ENCODE measurements at regions not wholly inside any gene's neighbourhood (a gene's known extent, or its start where the extent isn't known, plus 50 kb on each side); places are given as distances from the start of the nearest gene placed in this dataset.
"Not testable (repeated sequence)": the region's sequence is repeated elsewhere in the genome, so short reads cannot be mapped to it uniquely, and the experiment has no call there.

GRCh38 chr5:101532430-101532829 is 629.3 kb upstream of the ST8SIA4 start:
- no peaks in the 10 kb centered on the region for H3K79me2 ChIP-seq (ENCODE audit: insufficient read depth)

GRCh38 chr5:101531026-101531425 is 627.9 kb upstream of the ST8SIA4 start:
- no peaks in the 10 kb centered on the region for H3K9me3 ChIP-seq (ENCODE audit: low read depth)
- H2AFZ ChIP-seq, result no peak overlapping the region
- in situ Hi-C loops (cut with MboI), result no loop called here
- no peaks in the 10 kb centered on the region for H4K20me1 ChIP-seq (ENCODE audit: insufficient read depth)
- DNase-seq, result no peak
- TF ChIP-seq EZH2 (IDR thresholded peaks at IDR 0.05; ENCODE audit: insufficient read depth, poor library complexity, severe bottlenecking) (no peak), EZH2phosphoT487 (IDR thresholded peaks at IDR 0.05; ENCODE audit: insufficient read depth, low read depth) (no peak)
- H3K4me3 ChIP-seq, result no peak overlapping the region
- no peaks in the 10 kb centered on the region for H3K79me2 ChIP-seq (ENCODE audit: insufficient read depth)
- H3K9me2 ChIP-seq (ENCODE audit: insufficient read depth), result no peaks in the 10 kb centered on the region
- WGBS, 2 experiments (ENCODE audit: low coverage in 1 of 2, low lambda C conversion rate in 2 of 2, missing lambda C conversion rate in 2 of 2), result 41 to 46% methylated on average over 3 of the region's 3 CpGs
- no peaks in the 10 kb centered on the region for H3F3A ChIP-seq (ENCODE audit: insufficient read depth)
- no peak overlapping the region for H3K4me2 ChIP-seq (ENCODE audit: unreplicated experiment)
- H3K27ac ChIP-seq, result no peak overlapping the region
- H3K36me3 ChIP-seq (ENCODE audit: low read depth), result no peaks in the 10 kb centered on the region
- no peaks in the 10 kb centered on the region for H3K27me3 ChIP-seq (replicated peaks; ENCODE audit: insufficient read depth)
- H3K9ac ChIP-seq, result no peak overlapping the region
- peaks cover 14% of the 10 kb centered on the region; the same call in 1 of the 2 replicates for H3K4me1 ChIP-seq (ENCODE audit: insufficient read depth)

More at GRCh38 chr5:101532430-101532829, 629.3 kb upstream of the ST8SIA4 start:
- no peaks in the 10 kb centered on the region for H3K36me3 ChIP-seq (ENCODE audit: low read depth)
- no peaks in the 10 kb centered on the region for H3K9me3 ChIP-seq (ENCODE audit: low read depth)
- H3K4me1 ChIP-seq (ENCODE audit: insufficient read depth), result peaks cover 14% of the 10 kb centered on the region; the same call in 1 of the 2 replicates
- no peak overlapping the region for H3K4me2 ChIP-seq (ENCODE audit: unreplicated experiment)
- no peak overlapping the region for H3K27ac ChIP-seq
- peak overlapping the region; percentile 63 for H2AFZ ChIP-seq
- H3F3A ChIP-seq (ENCODE audit: insufficient read depth), result no peaks in the 10 kb centered on the region
- TF ChIP-seq EZH2phosphoT487 (IDR thresholded peaks at IDR 0.05; ENCODE audit: insufficient read depth, low read depth) (no peak), EZH2 (IDR thresholded peaks at IDR 0.05; ENCODE audit: insufficient read depth, poor library complexity, severe bottlenecking) (no peak)
- no peaks in the 10 kb centered on the region for H3K27me3 ChIP-seq (replicated peaks; ENCODE audit: insufficient read depth)
- no peak overlapping the region for H3K4me3 ChIP-seq
- peak; percentile 52 for DNase-seq
- no peak overlapping the region for H3K9ac ChIP-seq
- H3K9me2 ChIP-seq (ENCODE audit: insufficient read depth), result no peaks in the 10 kb centered on the region
- WGBS, 2 experiments (ENCODE audit: low coverage in 1 of 2, low lambda C conversion rate in 2 of 2, missing lambda C conversion rate in 2 of 2), result 5% methylated on average over 2 of the region's 2 CpGs
- no peaks in the 10 kb centered on the region for H4K20me1 ChIP-seq (ENCODE audit: insufficient read depth)
- in situ Hi-C loops (cut with MboI), result no loop called here

DNA sequence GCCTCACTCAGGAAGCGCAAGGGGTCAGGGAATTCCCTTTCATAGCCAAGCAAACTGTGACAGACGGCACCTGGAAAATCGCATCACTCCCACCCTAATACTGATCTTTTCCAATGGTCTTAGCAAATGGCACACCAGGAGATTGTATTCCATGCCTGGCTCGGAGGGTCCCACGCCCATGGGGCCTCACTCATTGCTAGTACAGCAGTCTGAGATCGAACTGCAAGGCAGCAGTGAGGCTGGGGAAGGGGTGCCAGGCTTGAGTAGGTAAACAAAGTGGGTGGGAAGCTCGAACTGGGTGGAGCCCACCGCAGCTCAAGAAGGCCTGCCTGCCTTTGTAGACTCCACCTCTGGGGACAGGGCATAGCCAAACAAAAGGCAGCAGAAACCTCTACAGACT is 626.0 kb upstream of the ST8SIA4 start:
- H3K9ac ChIP-seq; H3K27ac ChIP-seq; H3K9me3 ChIP-seq (ENCODE audit: low read depth); H3K4me3 ChIP-seq; H4K20me1 ChIP-seq (ENCODE audit: insufficient read depth); H3K79me2 ChIP-seq (ENCODE audit: insufficient read depth); H3F3A ChIP-seq (ENCODE audit: insufficient read depth); in situ Hi-C loops (cut with MboI); H2AFZ ChIP-seq; DNase-seq; H3K27me3 ChIP-seq (replicated peaks; ENCODE audit: insufficient read depth); H3K4me1 ChIP-seq (ENCODE audit: insufficient read depth); H3K4me2 ChIP-seq (ENCODE audit: unreplicated experiment); H3K9me2 ChIP-seq (ENCODE audit: insufficient read depth); H3K36me3 ChIP-seq (ENCODE audit: low read depth): not testable (repeated sequence)
- 51 to 54% methylated on average over 8 of the region's 8 CpGs for WGBS, 2 experiments (ENCODE audit: low coverage in 1 of 2, low lambda C conversion rate in 2 of 2, missing lambda C conversion rate in 2 of 2)

- H3K27me3 ChIP-seq (replicated peaks; ENCODE audit: insufficient read depth), result no peaks in the 10 kb centered on the region
- TF ChIP-seq EZH2phosphoT487 (IDR thresholded peaks at IDR 0.05; ENCODE audit: insufficient read depth, low read depth), result no peak
- no peak for TF ChIP-seq EZH2 (IDR thresholded peaks at IDR 0.05; ENCODE audit: insufficient read depth, poor library complexity, severe bottlenecking)
- in situ Hi-C loops (cut with MboI), result no loop called here
- H3K4me3 ChIP-seq, result no peak overlapping the region
- no peak overlapping the region for H2AFZ ChIP-seq
- no peaks in the 10 kb centered on the region for H3K36me3 ChIP-seq (ENCODE audit: low read depth)
- H3K4me1 ChIP-seq (ENCODE audit: insufficient read depth), result no peaks in the 10 kb centered on the region
- DNase-seq, result no peak
- H3K79me2 ChIP-seq (ENCODE audit: insufficient read depth), result no peaks in the 10 kb centered on the region
- H3F3A ChIP-seq (ENCODE audit: insufficient read depth), result no peaks in the 10 kb centered on the region
- H4K20me1 ChIP-seq (ENCODE audit: insufficient read depth), result no peaks in the 10 kb centered on the region
- no peak overlapping the region for H3K9ac ChIP-seq
- no peak overlapping the region for H3K4me2 ChIP-seq (ENCODE audit: unreplicated experiment)
- no peak overlapping the region for H3K27ac ChIP-seq
- H3K9me2 ChIP-seq (ENCODE audit: insufficient read depth), result no peaks in the 10 kb centered on the region
- 30 to 38% methylated on average over 2 of the region's 2 CpGs for WGBS, 2 experiments (ENCODE audit: low coverage in 1 of 2, low lambda C conversion rate in 2 of 2, missing lambda C conversion rate in 2 of 2)
- H3K9me3 ChIP-seq (ENCODE audit: low read depth), result no peaks in the 10 kb centered on the region
These were observed 617.3 kb upstream of the ST8SIA4 start for GRCh38 chr5:101520417-101520816.

DNA sequence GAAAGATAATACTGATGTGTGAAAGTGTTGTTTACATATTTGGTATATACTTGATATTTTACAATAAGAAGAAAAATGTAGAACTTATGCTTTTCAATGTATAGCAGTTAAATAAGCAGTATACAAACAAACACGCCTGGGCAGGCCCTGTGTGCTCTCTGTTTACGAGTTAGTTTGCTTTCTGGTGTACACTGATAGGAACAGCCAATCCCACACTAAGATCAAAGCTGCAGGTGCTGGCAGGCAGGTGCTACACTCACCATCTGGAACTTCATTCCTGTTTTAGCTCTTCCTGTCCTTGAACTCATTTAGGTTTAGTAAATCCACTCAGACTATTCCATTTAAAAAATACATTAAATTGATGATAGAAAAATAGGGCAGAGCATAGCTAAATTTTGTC is 614.7 kb upstream of the ST8SIA4 start:
- Histone ChIP-seq H3K79me2 (ENCODE audit: insufficient read depth) (no peaks in the 10 kb centered on the region), H3F3A (ENCODE audit: insufficient read depth) (no peaks in the 10 kb centered on the region), H3K9ac (no peak overlapping the region), H3K4me3 (no peak overlapping the region), H3K9me3 (ENCODE audit: low read depth) (no peaks in the 10 kb centered on the region), H3K27me3 (replicated peaks; ENCODE audit: insufficient read depth) (no peaks in the 10 kb centered on the region), H2AFZ (no peak overlapping the region), H4K20me1 (ENCODE audit: insufficient read depth) (no peaks in the 10 kb centered on the region), H3K4me1 (ENCODE audit: insufficient read depth) (no peaks in the 10 kb centered on the region), H3K27ac (no peak overlapping the region), H3K4me2 (ENCODE audit: unreplicated experiment) (no peak overlapping the region), H3K9me2 (ENCODE audit: insufficient read depth) (no peaks in the 10 kb centered on the region), H3K36me3 (ENCODE audit: low read depth) (no peaks in the 10 kb centered on the region)
- DNase-seq, result no peak
- TF ChIP-seq EZH2 (IDR thresholded peaks at IDR 0.05; ENCODE audit: insufficient read depth, poor library complexity, severe bottlenecking) (no peak), EZH2phosphoT487 (IDR thresholded peaks at IDR 0.05; ENCODE audit: insufficient read depth, low read depth) (no peak)
- in situ Hi-C loops (cut with MboI), result no loop called here
- WGBS, 2 experiments (ENCODE audit: low coverage in 1 of 2, low lambda C conversion rate in 2 of 2, missing lambda C conversion rate in 2 of 2), result 42 to 44% methylated on average over 2 of the region's 2 CpGs

Data from GM23248 (cell line).